Left ventricle myocardium inferior (tissue), 1 donor: ENCODE measurements at regions not wholly inside any gene's neighbourhood (a gene's known extent, or its start where the extent isn't known, plus 50 kb on each side); places are given as distances from the start of the nearest gene placed in this dataset.

ENCODE experiments used
- DNase-seq: peaks from one replicate; pipeline ENCODE4 v3.0.0-alpha.2; 2020
- H3K27ac ChIP-seq: fragments of 200-600 bp; replicated peaks from 2 replicates; pipeline ENCODE4 v1.8.0; 2021
- H3K27me3 ChIP-seq: fragments of 200-600 bp; 2 replicates; pipeline ENCODE4 v1.8.0; 2021; ENCODE audit warnings: low read depth
- H3K36me3 ChIP-seq: fragments of 200-600 bp; 2 replicates; pipeline ENCODE4 v1.8.0; 2021
- H3K4me1 ChIP-seq: fragments of 200-600 bp; 2 replicates; pipeline ENCODE4 v1.8.0; 2021
- H3K4me3 ChIP-seq: fragments of 200-600 bp; 2 replicates; pipeline ENCODE4 v1.8.0; 2021; ENCODE audit warnings: mild to moderate bottlenecking, moderate library complexity
- H3K9me3 ChIP-seq: fragments of 200-600 bp; replicated peaks from 2 replicates; pipeline ENCODE4 v1.8.0; 2021
- CTCF ChIP-seq: fragments of 200-600 bp; IDR thresholded peaks from 2 replicates; pipeline ENCODE4 v1.8.0; 2021; ENCODE audit warnings: antibody characterized with exemption, mild to moderate bottlenecking, borderline replicate concordance
- intact Hi-C: fragments of 100-400 bp; cut with micrococcal nuclease; formaldehyde crosslinking; loops from one replicate; pipeline ENCODE4 v1.11.0; 2022
- donor health status: DM: no; HTN: yes; CAD: no; lungs with severe emphysema.

- no peak overlapping the region for H3K4me3 ChIP-seq
- no peak for DNase-seq
- intact Hi-C loops: no loop called here
- TF ChIP-seq CTCF: no peak
- H3K27me3 ChIP-seq: no peaks in the 10 kb centered on the region
- no peak overlapping the region for H3K27ac ChIP-seq
- H3K36me3 ChIP-seq: no peaks in the 10 kb centered on the region
- no peaks in the 10 kb centered on the region for H3K4me1 ChIP-seq
- peaks cover 13% of the 10 kb centered on the region for H3K9me3 ChIP-seq
These were observed 994.6 kb downstream of the TBL1XR1 start for GRCh38 chr3:176202652-176203051.

- H3K36me3 ChIP-seq: no peaks in the 10 kb centered on the region
- no peak overlapping the region for H3K4me3 ChIP-seq
- H3K4me1 ChIP-seq: no peaks in the 10 kb centered on the region
- intact Hi-C loops: no loop called here
- H3K27ac ChIP-seq: no peak overlapping the region
- TF ChIP-seq CTCF: no peak
- peaks cover 6% of the 10 kb centered on the region for H3K27me3 ChIP-seq
- H3K9me3 ChIP-seq: peaks cover 35% of the 10 kb centered on the region
- no peak for DNase-seq
These were observed 1004.1 kb downstream of the TBL1XR1 start for GRCh38 chr3:176193032-176193730.

- TF ChIP-seq CTCF: no peak
- H3K27me3 ChIP-seq: peaks cover 6% of the 10 kb centered on the region
- H3K36me3 ChIP-seq: no peaks in the 10 kb centered on the region
- H3K4me1 ChIP-seq: no peaks in the 10 kb centered on the region
- H3K27ac ChIP-seq: no peak overlapping the region
- no peak overlapping the region for H3K4me3 ChIP-seq
- peaks cover 12% of the 10 kb centered on the region for H3K9me3 ChIP-seq
- intact Hi-C loops: no loop called here
- no peak for DNase-seq
These were observed 1006.5 kb downstream of the TBL1XR1 start for GRCh38 chr3:176190755-176191154.

- no peak for TF ChIP-seq CTCF
- H3K36me3 ChIP-seq: no peaks in the 10 kb centered on the region
- intact Hi-C loops: no loop called here
These were observed 1014.1 kb downstream of the TBL1XR1 start for GRCh38 chr3:176183181-176183580.

GRCh38 chr3:176174060-176174459 lies 1023.2 kb downstream of the TBL1XR1 start:
- H3K4me3 ChIP-seq: no peak overlapping the region
- no peaks in the 10 kb centered on the region for H3K27me3 ChIP-seq
- DNase-seq: no peak
- no peaks in the 10 kb centered on the region for H3K36me3 ChIP-seq
- no peak for TF ChIP-seq CTCF
- no peaks in the 10 kb centered on the region for H3K4me1 ChIP-seq
- intact Hi-C loops: no loop called here
- H3K27ac ChIP-seq: no peak overlapping the region
- H3K9me3 ChIP-seq: no peaks in the 10 kb centered on the region

More at GRCh38 chr3:176183181-176183580, 1014.1 kb downstream of the TBL1XR1 start:
- Histone ChIP-seq H3K27ac (no peak overlapping the region), H3K4me1 (no peaks in the 10 kb centered on the region), H3K9me3 (no peaks in the 10 kb centered on the region), H3K27me3 (no peaks in the 10 kb centered on the region), H3K4me3 (no peak overlapping the region)
- DNase-seq: no peak
